SK-N-MC (cell line): ENCODE measurements at regions not wholly inside any gene's neighbourhood (a gene's known extent, or its start where the extent isn't known, plus 50 kb on each side); places are given as distances from the start of the nearest gene placed in this dataset.

Experiments
- DNase-seq: peaks from one replicate; pipeline ENCODE4 v3.0.0-alpha.2; 2011; ENCODE audit warnings: low read depth, low spot score
- H3K27ac ChIP-seq: fragments of 200-600 bp; sonication (generic); 2 replicates; pipeline ENCODE4 v1.5.1; 2016; ENCODE audit warnings: mixed run types
- H3K36me3 ChIP-seq: fragments of 200-600 bp; sonication (generic); 2 replicates; pipeline ENCODE4 v1.6.1; 2017; ENCODE audit warnings: antibody characterized with exemption, low read length, mixed read lengths; ENCODE audit not compliant: insufficient read depth
- H3K4me3 ChIP-seq: fragments of 200-600 bp; sonication (generic); 2 replicates; pipeline ENCODE4 v1.5.1; 2016
- H3K9ac ChIP-seq: fragments of 200-600 bp; sonication (generic); 2 replicates; pipeline ENCODE4 v1.8.0; 2017; ENCODE audit warnings: mixed run types, mixed read lengths; ENCODE audit not compliant: insufficient read length
- H3K9me3 ChIP-seq: fragments of 200-600 bp; sonication (generic); 2 replicates; pipeline ENCODE4 v1.6.1; 2017; ENCODE audit warnings: low read depth, mild to moderate bottlenecking, antibody characterized with exemption, low read length, moderate library complexity, mixed read lengths
- EZH2 ChIP-seq: fragments of 200-600 bp; sonication (generic); IDR thresholded peaks from one replicate; pipeline ENCODE4 v1.6.1; 2017; ENCODE audit warnings: antibody characterized with exemption
- FOXP2 ChIP-seq: optimal IDR thresholded peaks from 2 replicates; pipeline ENCODE3; 2011; ENCODE audit warnings: mild to moderate bottlenecking, moderate library complexity; ENCODE audit not compliant: insufficient read depth; ENCODE audit errors: extremely low read length, control extremely low read depth
- POLR2AphosphoS5 ChIP-seq: IDR thresholded peaks from 2 replicates; pipeline ENCODE4 v1.6.1; 2012; ENCODE audit warnings: mild to moderate bottlenecking, low read depth, low read length, borderline replicate concordance

- Histone ChIP-seq H3K4me3 (no peak overlapping the region), H3K9ac (no peak overlapping the region), H3K27ac (no peak overlapping the region), H3K36me3 (no peaks in the 10 kb centered on the region), H3K9me3 (no peaks in the 10 kb centered on the region)
- no peak for TF ChIP-seq POLR2AphosphoS5
- no peak for TF ChIP-seq FOXP2
- TF ChIP-seq EZH2 = no peak
- DNase-seq = no peak
Observed at GRCh38 chr3:99240700-99241099, 339.2 kb upstream of the DCBLD2 start.

- no peak overlapping the region for H3K27ac ChIP-seq
- H3K9ac ChIP-seq = no peak overlapping the region
- TF ChIP-seq POLR2AphosphoS5 (no peak), EZH2 (no peak), FOXP2 (no peak)
- H3K9me3 ChIP-seq = no peaks in the 10 kb centered on the region
- no peak overlapping the region for H3K4me3 ChIP-seq
- DNase-seq = no peak
- no peaks in the 10 kb centered on the region for H3K36me3 ChIP-seq
Observed at GRCh38 chr3:99236576-99236975, 335.1 kb upstream of the DCBLD2 start.

- DNase-seq = no peak
- TF ChIP-seq POLR2AphosphoS5 (no peak), FOXP2 (no peak), EZH2 (no peak)
- Histone ChIP-seq H3K9me3 (no peaks in the 10 kb centered on the region), H3K4me3 (no peak overlapping the region), H3K36me3 (no peaks in the 10 kb centered on the region), H3K9ac (no peak overlapping the region), H3K27ac (no peak overlapping the region)
Observed at GRCh38 chr3:99232696-99233095, 331.2 kb upstream of the DCBLD2 start.

DNA sequence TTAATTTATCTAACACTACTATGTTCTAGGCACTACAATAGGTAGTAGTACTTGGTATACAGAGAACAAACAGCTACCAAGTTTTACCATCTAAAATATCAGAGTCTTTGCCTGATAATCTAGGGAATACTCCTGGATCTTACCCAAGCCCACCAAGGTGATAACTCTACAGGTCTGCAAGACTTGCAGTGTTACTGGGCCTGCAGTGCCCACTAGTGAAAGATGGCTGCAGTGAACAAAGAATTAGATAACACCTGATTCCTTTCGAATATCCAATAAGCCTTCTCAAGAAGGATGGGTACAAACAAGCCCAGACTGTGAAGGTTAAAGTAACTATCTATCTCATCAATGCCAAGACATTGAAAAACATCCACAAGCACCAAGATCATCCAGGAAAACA, 317.0 kb upstream of the DCBLD2 start:
- no peak overlapping the region for H3K4me3 ChIP-seq
- H3K9me3 ChIP-seq = peaks cover 3% of the 10 kb centered on the region; the same call in 1 of the 2 replicates
- no peaks in the 10 kb centered on the region for H3K36me3 ChIP-seq
- TF ChIP-seq FOXP2 = no peak
- TF ChIP-seq EZH2 = no peak
- no peak for DNase-seq
- no peak overlapping the region for H3K9ac ChIP-seq
- H3K27ac ChIP-seq = no peak overlapping the region

DNA sequence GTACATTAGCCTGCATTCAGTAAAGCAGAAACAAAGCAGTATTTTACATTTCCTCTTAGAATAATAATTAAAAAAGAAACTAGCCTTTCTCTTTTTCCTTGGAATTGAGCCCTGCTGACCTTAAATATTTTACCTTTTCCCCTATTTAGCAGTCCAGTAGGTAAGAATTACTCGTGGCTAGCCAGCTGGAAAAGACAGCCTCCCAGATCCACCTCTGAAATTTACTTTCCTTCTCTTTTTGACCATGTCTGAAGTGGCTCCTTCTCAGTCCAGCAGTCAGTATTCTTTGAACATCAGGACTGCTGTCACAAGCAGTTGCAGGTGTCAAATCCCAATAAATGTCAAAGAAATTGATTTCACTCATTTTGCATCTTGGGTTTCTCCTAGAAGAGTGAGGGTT, 311.5 kb upstream of the DCBLD2 start:
- H3K36me3 ChIP-seq = no peaks in the 10 kb centered on the region
- H3K27ac ChIP-seq = no peak overlapping the region
- DNase-seq = no peak
- no peak overlapping the region for H3K9ac ChIP-seq
- no peaks in the 10 kb centered on the region for H3K9me3 ChIP-seq
- TF ChIP-seq POLR2AphosphoS5 (no peak), FOXP2 (no peak), EZH2 (no peak)
- no peak overlapping the region for H3K4me3 ChIP-seq

DNA sequence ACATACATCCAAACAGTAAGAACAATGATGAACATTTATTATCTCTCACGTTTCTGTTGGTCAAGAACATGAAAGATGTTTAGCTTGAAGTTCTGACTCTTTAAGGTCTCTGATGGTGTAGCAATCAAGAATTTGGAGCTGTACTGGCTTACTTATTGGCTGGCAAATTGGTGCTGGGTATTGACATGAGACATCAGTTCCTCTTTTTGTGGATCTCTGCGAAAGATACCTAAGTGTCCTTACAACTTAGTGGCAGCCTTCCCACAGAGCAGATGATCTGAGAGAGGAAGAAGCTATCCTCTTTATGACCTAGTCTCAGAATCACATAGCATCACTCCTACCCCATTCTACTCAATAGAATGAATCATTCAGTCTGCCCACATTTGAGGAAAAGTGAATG, 309.8 kb upstream of the DCBLD2 start:
- Histone ChIP-seq H3K4me3 (no peak overlapping the region), H3K9ac (no peak overlapping the region), H3K9me3 (no peaks in the 10 kb centered on the region), H3K27ac (no peak overlapping the region), H3K36me3 (no peaks in the 10 kb centered on the region)
- TF ChIP-seq FOXP2 = no peak
- no peak for TF ChIP-seq EZH2
- no peak for TF ChIP-seq POLR2AphosphoS5
- DNase-seq = no peak

DNA sequence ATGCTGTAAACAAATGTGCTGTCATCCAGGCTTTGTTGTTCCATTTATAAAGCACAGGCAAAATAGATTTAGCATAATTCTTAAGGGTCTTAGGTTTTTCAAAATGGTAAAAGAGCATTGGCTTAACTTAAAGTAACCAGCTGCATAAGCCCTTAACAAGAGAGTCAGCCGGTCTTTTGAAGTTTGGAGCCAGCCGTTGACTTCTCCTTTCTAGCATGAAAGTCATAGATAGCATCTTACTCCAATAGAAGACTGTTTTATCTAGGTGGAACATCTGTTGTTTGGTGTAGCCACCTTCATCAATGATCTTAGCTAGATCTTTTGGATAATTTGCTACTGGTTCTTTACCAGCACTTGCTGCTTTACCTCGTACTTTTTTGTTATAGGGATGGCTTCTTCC, 297.5 kb upstream of the DCBLD2 start:
- H3K9me3 ChIP-seq = no peaks in the 10 kb centered on the region
- H3K9ac ChIP-seq = no peak overlapping the region
- no peak for DNase-seq
- no peak overlapping the region for H3K4me3 ChIP-seq
- no peak for TF ChIP-seq FOXP2
- no peak for TF ChIP-seq EZH2
- H3K27ac ChIP-seq = no peak overlapping the region
- no peaks in the 10 kb centered on the region for H3K36me3 ChIP-seq

- DNase-seq = no peak
- H3K9me3 ChIP-seq = no peaks in the 10 kb centered on the region; the same call in 1 of the 2 replicates
- no peaks in the 10 kb centered on the region; the same call in 1 of the 2 replicates for H3K36me3 ChIP-seq
- no peak overlapping the region for H3K4me3 ChIP-seq
- no peak overlapping the region for H3K9ac ChIP-seq
- H3K27ac ChIP-seq = no peak overlapping the region
- no peak for TF ChIP-seq POLR2AphosphoS5
- no peak for TF ChIP-seq EZH2
- TF ChIP-seq FOXP2 = no peak
Observed at GRCh38 chr3:99191186-99191585, 289.7 kb upstream of the DCBLD2 start.

GRCh38 chr3:99188936-99189335, 287.4 kb upstream of the DCBLD2 start:
- H3K27ac ChIP-seq = peak overlapping the region; percentile 92

More at GRCh38 chr3:99188936-99189335, 287.4 kb upstream of the DCBLD2 start:
- Histone ChIP-seq H3K36me3 (no peaks in the 10 kb centered on the region; the same call in 1 of the 2 replicates), H3K9me3 (no peaks in the 10 kb centered on the region; the same call in 1 of the 2 replicates), H3K9ac (peak overlapping the region; percentile 55), H3K4me3 (no peak overlapping the region)
- peak; percentile 83 for DNase-seq
- TF ChIP-seq EZH2 (no peak), POLR2AphosphoS5 (peak; percentile 52; the same call in 1 of the 2 replicates)
